Dedifferentiated amniotic fluid mesenchymal stem cell (primary cell): ENCODE measurements at regions not wholly inside any gene's neighbourhood (a gene's known extent, or its start where the extent isn't known, plus 50 kb on each side); places are given as distances from the start of the nearest gene placed in this dataset.

Experiments
- DNase-seq: peaks from one replicate; pipeline ENCODE4 v3.0.0-alpha.2; 2016; ENCODE audit errors: extremely low spot score

- DNase-seq = no peak
These were observed 261.7 kb upstream of the GATB start for GRCh38 chr4:152022543-152022942.

GRCh38 chr4:152021788-152022438, 261.1 kb upstream of the GATB start:
- DNase-seq = no peak

- DNase-seq = no peak
These were observed 259.3 kb upstream of the GATB start for GRCh38 chr4:152020073-152020472.

GRCh38 chr4:152016303-152016620, 255.5 kb upstream of the GATB start:
- no peak for DNase-seq

- no peak for DNase-seq
These were observed 254.9 kb upstream of the GATB start for GRCh38 chr4:152015597-152016302.

GRCh38 chr4:152014280-152014679, 253.5 kb upstream of the GATB start:
- no peak for DNase-seq

- DNase-seq = no peak
These were observed 250.7 kb upstream of the GATB start for GRCh38 chr4:152011469-152011868.

- no peak for DNase-seq
These were observed 249.9 kb upstream of the GATB start for GRCh38 chr4:152010710-152011079.

GRCh38 chr4:152009983-152010709, 249.3 kb upstream of the GATB start:
- DNase-seq = no peak

- DNase-seq = no peak
These were observed 248.3 kb upstream of the GATB start for GRCh38 chr4:152009031-152009670.

- DNase-seq = no peak
These were observed 246.3 kb upstream of the GATB start for GRCh38 chr4:152007111-152007510.

GRCh38 chr4:152004801-152005200, 244.0 kb upstream of the GATB start:
- no peak for DNase-seq

GRCh38 chr4:152000518-152000917, 239.7 kb upstream of the GATB start:
- no peak for DNase-seq

GRCh38 chr4:151998723-151999122, 237.9 kb upstream of the GATB start:
- no peak for DNase-seq

- no peak for DNase-seq
These were observed 236.7 kb upstream of the GATB start for GRCh38 chr4:151997461-151997860.

- no peak for DNase-seq
These were observed 233.6 kb upstream of the GATB start for GRCh38 chr4:151994429-151994828.

GRCh38 chr4:151993521-151993920, 232.7 kb upstream of the GATB start:
- no peak for DNase-seq

- no peak for DNase-seq
These were observed 231.7 kb upstream of the GATB start for GRCh38 chr4:151992332-151993154.

GRCh38 chr4:151991884-151992167, 231.0 kb upstream of the GATB start:
- no peak for DNase-seq

GRCh38 chr4:151991001-151991883, 230.4 kb upstream of the GATB start:
- no peak for DNase-seq

- no peak for DNase-seq
These were observed 229.4 kb upstream of the GATB start for GRCh38 chr4:151990201-151990600.
